Gastrocnemius medialis (tissue), 4 donors: ENCODE measurements at regions not wholly inside any gene's neighbourhood (a gene's known extent, or its start where the extent isn't known, plus 50 kb on each side); places are given as distances from the start of the nearest gene placed in this dataset.

Source experiments
- POLR2A ChIP-seq, 2 donors: fragments of 450-650 bp; IDR thresholded peaks; one replicate each; pipeline ENCODE4 v1.6.1; 2017; ENCODE audit warnings: antibody characterized with exemption in 2 of 2, mild to moderate bottlenecking in 2 of 2, moderate library complexity in 2 of 2
- TF ChIP-seq, protein P1 (sequence below), 5 experiments: fragments of 450-650 bp in 3 of 5; fragments of 200-600 bp in 2 of 5; sonication (generic) in 2 of 5; IDR thresholded peaks in 4 of 5; conservative IDR thresholded peaks in 1 of 5; 1 replicate in 4 of 5; 2 replicates in 1 of 5; pipeline ENCODE4 v1.5.1; 2016 to 2019; ENCODE audit warnings: antibody characterized with exemption in 5 of 5, mild to moderate bottlenecking in 3 of 5, moderate library complexity in 3 of 5

DNA sequence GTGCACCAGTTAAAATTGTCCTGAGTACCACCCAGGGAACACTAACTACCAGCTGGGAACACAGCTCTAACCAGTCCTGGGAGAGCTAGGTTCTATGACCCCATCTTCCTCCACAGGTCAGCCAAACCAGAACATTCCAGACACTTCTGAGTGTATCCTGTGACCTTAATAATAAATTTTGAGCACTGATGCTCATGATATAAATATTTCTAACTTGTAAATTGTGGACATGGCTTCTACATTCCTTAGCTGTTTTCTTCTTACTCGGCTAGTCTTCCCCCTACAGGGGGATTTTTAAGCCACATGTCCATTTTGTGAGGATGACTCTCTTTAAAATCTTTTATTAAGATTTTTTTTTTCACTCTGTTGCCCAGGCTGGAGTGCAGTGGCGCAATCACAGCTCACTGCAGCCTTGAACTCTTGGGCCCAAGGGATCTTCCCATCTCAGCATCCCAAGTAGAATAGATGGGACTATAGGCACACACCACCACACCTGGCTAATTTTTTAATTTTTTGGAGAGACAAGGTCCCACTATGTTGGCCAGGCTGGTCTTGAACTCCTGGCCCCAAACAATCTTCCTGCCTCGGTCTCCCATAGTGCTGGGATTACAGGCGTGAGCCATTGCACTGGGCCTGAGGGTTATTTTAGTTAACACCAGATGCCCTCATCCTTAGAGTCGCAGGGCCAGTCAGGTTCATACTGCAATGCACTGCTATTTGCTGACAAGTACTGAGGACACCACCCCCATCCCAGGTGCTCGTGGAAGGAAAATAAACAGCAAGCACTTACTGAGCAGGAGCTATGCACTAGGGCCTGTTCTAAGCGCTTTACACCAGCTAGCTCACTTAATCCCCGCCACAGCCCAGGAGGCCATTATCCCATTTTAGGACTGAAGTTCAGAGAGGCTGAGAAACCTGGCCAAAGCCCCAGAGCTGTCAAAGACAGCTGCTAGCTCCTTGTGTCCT lies 142.6 kb upstream of the NCOR2 start:
- TF ChIP-seq POLR2A (IDR thresholded peaks at IDR 0.05) = no peak
- TF ChIP-seq, protein P1, sequence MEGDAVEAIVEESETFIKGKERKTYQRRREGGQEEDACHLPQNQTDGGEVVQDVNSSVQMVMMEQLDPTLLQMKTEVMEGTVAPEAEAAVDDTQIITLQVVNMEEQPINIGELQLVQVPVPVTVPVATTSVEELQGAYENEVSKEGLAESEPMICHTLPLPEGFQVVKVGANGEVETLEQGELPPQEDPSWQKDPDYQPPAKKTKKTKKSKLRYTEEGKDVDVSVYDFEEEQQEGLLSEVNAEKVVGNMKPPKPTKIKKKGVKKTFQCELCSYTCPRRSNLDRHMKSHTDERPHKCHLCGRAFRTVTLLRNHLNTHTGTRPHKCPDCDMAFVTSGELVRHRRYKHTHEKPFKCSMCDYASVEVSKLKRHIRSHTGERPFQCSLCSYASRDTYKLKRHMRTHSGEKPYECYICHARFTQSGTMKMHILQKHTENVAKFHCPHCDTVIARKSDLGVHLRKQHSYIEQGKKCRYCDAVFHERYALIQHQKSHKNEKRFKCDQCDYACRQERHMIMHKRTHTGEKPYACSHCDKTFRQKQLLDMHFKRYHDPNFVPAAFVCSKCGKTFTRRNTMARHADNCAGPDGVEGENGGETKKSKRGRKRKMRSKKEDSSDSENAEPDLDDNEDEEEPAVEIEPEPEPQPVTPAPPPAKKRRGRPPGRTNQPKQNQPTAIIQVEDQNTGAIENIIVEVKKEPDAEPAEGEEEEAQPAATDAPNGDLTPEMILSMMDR (IDR thresholded peaks at IDR 0.05 in 4 of 5, conservative IDR thresholded peaks at IDR 0.05 in 1 of 5) = no peak
